Fibroblast of mammary gland (primary cell): ENCODE measurements at regions not wholly inside any gene's neighbourhood (a gene's known extent, or its start where the extent isn't known, plus 50 kb on each side); places are given as distances from the start of the nearest gene placed in this dataset.
A peak's percentile ranks its signal among the peaks of the same experiment; 100 is the strongest.

ENCODE experiments used
- DNase-seq: peaks from one replicate; pipeline ENCODE4 v3.0.0-alpha.2; 2010; ENCODE audit warnings: low read depth
- H3K4me3 ChIP-seq: 2 replicates; pipeline ENCODE4 v1.5.1; 2011; ENCODE audit warnings: low read depth, mild to moderate bottlenecking, low read length, moderate library complexity; ENCODE audit not compliant: control insufficient read depth
- CTCF ChIP-seq: conservative IDR thresholded peaks from 2 replicates; pipeline ENCODE4 v1.5.1; 2011; ENCODE audit warnings: low read depth, low read length, inconsistent platforms; ENCODE audit not compliant: control insufficient read depth, insufficient read depth

GRCh38 chr20:24309596-24309995 is 159.8 kb upstream of the SYNDIG1 start:
- no peak overlapping the region for H3K4me3 ChIP-seq
- no peak for TF ChIP-seq CTCF
- DNase-seq = peak; percentile 1

- DNase-seq = no peak
- TF ChIP-seq CTCF = no peak
- H3K4me3 ChIP-seq = no peak overlapping the region
Observed at GRCh38 chr20:24305371-24305770, 164.1 kb upstream of the SYNDIG1 start.

- TF ChIP-seq CTCF = no peak
- DNase-seq = no peak
- no peak overlapping the region for H3K4me3 ChIP-seq
Observed at GRCh38 chr20:24304291-24304690, 165.1 kb upstream of the SYNDIG1 start.

GRCh38 chr20:24303393-24304170 is 165.8 kb upstream of the SYNDIG1 start:
- H3K4me3 ChIP-seq = no peak overlapping the region
- DNase-seq = peak; percentile 2
- TF ChIP-seq CTCF = no peak

GRCh38 chr20:24297993-24298392 is 171.4 kb upstream of the SYNDIG1 start:
- no peak for TF ChIP-seq CTCF
- DNase-seq = no peak
- no peak overlapping the region for H3K4me3 ChIP-seq

- no peak for TF ChIP-seq CTCF
- no peak overlapping the region for H3K4me3 ChIP-seq
- DNase-seq = no peak
Observed at GRCh38 chr20:24296477-24297261, 172.8 kb upstream of the SYNDIG1 start.
